ENCODE measurements at regions not wholly inside any gene's neighbourhood (a gene's known extent, or its start where the extent isn't known, plus 50 kb on each side); places are given as distances from the start of the nearest gene placed in this dataset.
A peak's percentile ranks its signal among the peaks of the same experiment; 100 is the strongest.
"Not testable (repeated sequence)": the region's sequence is repeated elsewhere in the genome, so short reads cannot be mapped to it uniquely, and the experiment has no call there.

DNA sequence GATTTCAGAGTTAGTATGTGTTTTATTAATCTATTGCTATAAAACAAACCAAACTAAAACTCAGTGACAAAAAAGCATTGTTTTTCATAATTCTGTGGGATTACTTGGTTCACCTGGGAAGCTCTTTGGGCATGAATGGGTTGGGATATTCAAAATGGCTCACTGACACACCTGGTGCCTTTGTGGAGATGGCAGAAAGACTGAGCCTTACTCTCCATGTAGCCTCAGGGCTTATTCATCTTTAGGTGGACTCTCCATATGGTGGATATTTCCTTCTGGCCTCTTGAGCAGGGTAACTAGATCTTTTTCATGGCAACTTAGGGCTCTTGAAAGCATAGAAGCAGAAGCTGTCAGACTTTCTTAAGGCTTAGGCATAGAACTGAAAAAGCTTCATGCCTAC lies 1102.8 kb upstream of the SEL1L start:
- DNase-seq: no peak

DNA sequence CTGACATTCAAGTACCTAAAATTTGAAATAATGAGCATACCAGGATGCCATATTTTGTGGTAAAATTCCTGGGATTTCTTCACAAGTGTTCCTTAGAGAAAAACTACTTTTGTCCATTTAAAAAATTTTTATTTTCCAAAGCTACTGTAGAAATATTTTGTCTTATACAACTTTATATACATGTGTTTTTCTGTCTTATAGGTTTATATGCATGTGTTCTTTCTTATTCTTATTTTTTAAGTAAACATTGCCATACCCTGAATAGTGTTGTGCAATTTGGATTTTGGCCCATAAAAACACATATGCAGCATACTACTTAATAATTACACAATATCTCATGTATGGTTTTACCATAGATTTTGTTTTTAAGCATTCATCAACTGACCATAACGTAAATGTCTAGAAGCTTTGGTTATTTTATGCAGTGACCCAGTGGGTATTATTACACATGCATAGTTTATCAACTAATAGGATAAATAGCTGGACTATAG lies 1107.4 kb upstream of the SEL1L start:
- DNase-seq: no peak

- peak; percentile 2 for DNase-seq
Measured at GRCh38 chr14:82642425-82642824, 1108.8 kb upstream of the SEL1L start.

DNA sequence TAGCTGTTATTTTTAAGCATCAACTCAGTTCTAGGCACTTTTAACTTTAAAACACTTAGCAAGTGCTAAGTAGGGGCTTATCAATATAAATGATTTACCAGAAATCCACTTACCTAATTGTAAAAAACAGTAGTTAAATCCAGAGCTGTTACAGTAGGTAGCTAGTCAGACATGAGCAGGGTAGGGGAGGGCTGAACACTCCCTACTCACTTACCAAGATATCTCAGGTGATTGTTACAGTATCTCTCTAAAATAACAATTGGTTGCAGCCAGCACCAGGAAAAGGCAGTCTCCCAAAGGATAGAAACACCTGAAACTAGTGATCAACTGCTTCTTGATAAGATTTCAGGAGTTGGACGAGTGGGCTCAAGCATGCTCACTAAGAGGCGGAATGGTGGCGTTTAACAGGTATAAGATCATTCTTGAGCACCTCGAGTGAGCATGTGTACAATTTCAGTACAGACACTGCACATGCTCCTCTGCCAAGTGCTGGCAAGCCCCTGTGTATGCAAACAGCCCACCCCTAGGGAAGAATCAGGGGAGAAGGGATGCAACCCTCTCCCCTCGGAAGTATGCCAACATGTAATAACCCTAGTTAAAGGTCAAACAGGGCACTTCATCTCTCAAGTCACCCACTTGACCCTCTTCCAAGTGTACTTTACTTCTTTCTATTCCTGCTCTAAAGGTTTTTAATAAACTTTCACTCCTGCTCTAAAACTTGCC lies 1113.6 kb upstream of the SEL1L start:
- no peak for DNase-seq

DNA sequence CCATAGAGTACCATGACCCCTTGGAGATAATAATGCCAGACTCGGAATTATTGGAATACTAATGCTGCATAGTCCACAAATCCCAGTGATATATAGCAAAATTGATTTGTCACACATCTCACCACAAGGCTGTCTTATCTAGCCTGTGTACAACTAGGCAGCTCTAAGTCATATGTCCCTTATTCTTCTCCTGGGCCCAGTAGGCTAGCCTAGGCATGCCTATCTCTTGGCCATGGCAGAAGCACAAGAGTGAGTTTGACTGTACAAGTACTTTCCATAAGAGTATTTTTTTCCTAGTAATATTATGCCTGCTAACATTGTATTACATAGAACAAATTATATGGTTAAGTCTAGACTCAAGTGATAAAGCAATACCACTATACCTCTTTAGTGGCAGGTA lies 1122.1 kb upstream of the SEL1L start:
- no peak for DNase-seq

GRCh38 chr14:82657186-82657675 lies 1123.6 kb upstream of the SEL1L start:
- no peak for DNase-seq

DNA sequence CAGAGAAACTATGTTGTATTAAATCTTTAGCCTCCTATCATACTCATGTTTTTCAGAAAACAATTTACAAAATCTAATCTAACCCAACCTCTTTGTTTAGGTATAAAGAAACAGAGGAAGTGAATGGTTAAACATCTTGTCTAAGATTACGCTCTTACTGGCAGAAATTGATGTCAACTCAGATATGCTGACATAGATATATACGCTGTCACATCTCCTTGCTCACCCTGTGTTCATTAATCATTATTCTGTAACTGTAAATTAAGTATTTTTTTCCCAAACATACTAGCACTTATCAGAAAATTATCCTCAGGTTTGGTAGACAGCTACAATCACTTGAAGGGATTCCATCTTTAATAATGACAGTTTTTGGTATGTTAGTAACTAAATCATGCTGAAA lies 1127.6 kb upstream of the SEL1L start:
- no peak for DNase-seq

DNA sequence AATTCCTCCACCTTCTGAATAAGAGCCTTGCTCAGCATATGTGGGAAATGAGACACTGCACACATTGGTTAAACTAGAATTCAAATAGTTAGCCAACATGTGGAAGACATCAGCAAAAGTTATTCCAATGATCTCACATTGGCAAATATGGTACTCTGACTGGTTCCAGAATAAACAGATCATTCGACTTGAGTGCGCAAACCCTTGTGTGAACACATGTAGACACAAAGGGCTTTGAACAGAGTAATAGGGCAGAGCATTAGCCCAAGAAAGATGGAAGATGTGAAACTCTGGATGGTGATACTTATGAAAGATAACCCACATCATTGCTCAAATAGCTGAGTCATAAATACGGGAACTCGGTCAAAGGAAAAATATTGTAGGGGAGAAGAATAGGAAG lies 1133.4 kb upstream of the SEL1L start:
- DNase-seq: no peak

DNA sequence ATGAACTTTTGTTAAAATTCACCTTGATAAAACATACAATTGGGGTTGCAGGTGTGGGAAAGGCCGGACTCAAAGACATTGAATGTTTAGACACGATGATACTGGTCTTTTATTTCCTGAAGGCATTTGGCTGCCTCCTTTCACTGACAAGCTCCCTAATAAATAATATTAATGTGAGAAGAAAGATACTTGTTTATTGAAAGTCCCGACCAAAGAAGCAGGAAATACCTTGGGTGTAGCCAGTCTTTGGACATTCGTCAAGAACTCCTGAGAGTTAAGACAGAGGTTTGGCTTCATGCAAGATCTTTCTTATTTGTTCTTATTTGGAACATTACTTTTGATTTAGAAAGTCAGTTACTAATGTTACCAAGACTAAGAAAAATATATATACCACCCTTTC lies 1133.8 kb upstream of the SEL1L start:
- no peak for DNase-seq

DNA sequence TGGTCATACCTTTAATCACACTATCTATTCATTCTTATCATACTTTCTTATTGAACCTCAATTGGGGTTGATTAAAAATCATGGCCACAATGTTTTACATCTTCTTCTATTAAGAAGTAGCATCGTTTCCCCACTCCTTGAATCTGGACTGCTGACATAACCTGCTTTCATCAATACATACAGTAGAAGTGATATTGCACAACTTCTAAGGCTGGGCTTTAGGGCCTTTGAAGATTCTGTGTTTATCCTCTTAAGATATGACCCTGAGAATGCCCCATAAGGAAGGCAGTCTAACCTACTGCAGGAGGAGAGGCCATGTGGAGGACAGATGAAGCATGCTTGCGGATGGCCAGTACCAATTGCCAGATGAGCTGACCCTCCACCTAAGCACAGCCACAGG lies 1142.8 kb upstream of the SEL1L start:
- no peak for DNase-seq

- no peak for DNase-seq
Measured at GRCh38 chr14:82689948-82690347, 1156.3 kb upstream of the SEL1L start.

- DNase-seq: not testable (repeated sequence)
Measured at GRCh38 chr14:82691191-82691590, 1157.5 kb upstream of the SEL1L start.

DNA sequence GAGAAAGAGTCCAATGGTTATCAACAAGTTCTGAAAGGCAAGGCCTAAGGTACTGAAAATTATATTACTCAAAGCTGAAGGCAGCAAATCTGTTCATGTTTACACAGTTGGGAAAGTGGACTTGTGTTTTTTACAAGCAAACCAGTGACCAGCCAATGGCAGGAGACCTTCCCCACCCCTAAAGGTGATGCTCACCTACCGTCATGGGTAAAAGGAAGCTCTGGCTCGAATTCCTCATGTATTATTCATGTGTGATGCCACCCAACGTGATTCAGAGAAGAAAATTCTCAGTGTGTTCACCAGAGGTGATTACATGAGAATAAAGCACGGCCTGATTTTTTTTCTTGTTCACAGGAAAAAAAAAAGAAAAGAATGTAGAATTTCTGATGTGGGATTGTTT lies 1161.2 kb upstream of the SEL1L start:
- no peak for DNase-seq

- no peak for DNase-seq
Measured at GRCh38 chr14:82704218-82704617, 1170.6 kb upstream of the SEL1L start.

DNA sequence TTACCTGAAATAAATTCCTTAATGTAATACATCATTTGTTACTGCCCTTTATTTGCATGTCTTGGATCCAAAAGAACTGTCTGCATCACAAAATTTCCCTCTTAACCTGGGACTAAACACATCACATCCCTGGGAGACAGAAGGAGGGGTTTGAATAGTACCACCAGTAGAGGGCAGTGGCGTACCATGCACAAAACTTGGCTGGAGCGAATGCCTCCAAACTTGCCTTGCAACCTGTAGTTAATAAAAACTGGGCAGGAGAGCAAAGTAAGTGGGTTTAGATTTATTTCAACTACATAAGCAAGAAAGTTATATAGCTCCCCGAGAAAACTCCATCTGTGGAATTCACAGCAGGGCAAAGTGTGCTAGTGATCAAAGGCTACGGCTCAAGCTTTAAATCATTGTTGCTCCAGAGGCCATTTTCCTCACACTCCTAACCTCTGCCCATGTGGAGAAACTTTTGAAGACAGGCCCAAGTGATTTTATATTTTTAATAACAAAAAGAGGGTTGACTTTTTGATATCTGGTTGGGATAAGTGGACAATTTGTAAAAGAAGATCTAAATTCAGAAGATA lies 1176.7 kb upstream of the SEL1L start:
- peak; percentile 1 for DNase-seq

DNA sequence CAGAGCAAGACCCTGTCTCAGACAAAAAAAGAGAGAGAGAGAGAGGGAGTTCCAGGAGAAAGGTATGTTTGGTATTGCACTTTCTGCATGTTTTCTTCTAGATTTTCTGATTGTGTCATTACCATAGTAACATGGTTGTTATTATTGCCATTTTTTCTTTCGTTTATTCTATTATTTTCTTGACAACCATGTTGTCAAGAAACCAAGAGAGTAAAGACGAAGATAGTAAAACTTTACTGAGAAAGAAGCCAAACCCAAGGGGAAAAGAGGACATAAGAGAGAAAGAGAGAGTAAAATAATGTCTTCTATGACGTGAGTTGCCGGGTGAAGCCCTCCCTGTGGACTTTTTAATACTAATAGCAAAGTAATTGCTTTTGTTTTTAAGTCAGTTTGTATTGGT lies 1186.0 kb upstream of the SEL1L start:
- DNase-seq: no peak

- DNase-seq: no peak
Measured at GRCh38 chr14:82720431-82720830, 1186.8 kb upstream of the SEL1L start.

GRCh38 chr14:82720946-82721345 lies 1187.3 kb upstream of the SEL1L start:
- no peak for DNase-seq

DNA sequence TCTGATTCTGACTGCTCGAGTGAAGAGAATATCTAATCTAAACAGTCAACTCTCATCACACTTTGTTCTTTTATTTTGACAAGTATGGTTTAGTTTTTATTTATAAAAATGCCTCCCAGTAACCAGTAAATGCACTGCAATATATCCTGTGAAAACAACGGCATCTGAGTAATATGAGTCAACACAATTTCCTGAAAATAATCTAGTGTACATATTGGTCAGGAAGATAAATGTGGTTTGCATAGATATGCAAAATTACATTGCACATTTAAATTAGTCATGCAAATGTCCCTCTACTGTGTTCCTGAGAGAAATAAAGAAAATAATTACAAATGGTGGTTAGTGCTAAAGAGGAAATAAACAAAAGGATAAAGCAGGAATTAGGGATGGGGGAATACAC lies 1190.7 kb upstream of the SEL1L start:
- no peak for DNase-seq

- no peak for DNase-seq
Measured at GRCh38 chr14:82725213-82725612, 1191.6 kb upstream of the SEL1L start.

DNA sequence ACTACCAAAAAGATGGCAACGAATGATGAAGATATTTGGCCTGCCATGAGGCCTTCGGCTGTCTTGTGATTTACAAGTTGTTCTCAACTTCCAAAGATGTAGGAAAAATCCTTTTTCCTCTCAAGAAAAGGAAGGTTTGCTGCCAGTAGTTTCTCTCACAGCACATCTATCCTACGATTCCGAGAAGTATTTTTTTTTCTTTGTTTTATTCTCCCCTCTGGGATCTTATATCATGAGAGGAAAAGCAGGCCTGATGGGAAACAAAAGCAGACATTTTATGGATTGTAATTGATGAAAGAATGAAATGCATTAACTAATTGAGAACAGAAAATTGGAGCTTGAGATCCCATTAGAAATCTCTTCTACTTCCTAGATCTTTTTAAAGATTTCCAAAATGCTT lies 1197.9 kb upstream of the SEL1L start:
- no peak for DNase-seq

DNA sequence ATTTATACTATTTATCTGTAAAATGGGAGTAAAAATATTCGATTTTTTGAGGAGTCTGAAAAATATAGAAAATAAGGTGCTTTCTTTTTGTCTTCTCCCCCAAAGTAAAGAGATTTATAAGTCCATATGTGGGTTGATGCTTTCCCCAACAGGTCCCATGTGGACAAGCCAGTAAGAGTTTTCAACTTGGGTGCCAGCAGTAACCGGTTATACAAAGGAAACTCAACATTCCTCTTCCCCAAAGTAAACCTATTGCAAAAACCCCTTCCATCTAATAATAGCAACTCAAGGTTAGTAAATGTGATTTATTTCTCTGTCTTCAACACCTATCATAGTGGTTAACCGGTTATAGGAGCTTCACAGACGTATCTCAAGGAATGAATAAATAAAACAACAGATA lies 1206.9 kb upstream of the SEL1L start:
- no peak for DNase-seq

DNA sequence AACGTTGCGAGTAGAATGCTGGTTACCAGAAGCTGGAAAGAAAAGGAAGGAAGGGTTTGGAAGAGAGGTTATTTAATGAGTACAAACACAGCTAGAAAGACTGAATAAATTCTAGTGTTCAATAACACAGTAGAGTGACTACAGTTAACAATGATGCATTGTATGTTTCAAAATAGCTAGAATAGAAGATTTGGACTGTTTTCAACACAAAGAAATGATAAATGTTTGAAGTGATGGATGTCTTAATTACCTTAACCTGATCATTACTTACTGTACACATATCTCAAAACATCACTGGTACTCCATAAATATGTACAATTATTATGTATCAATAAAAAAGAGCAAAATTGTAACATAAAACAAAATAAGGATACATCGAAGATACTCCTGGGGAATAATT lies 1221.8 kb upstream of the SEL1L start:
- no peak for DNase-seq

DNA sequence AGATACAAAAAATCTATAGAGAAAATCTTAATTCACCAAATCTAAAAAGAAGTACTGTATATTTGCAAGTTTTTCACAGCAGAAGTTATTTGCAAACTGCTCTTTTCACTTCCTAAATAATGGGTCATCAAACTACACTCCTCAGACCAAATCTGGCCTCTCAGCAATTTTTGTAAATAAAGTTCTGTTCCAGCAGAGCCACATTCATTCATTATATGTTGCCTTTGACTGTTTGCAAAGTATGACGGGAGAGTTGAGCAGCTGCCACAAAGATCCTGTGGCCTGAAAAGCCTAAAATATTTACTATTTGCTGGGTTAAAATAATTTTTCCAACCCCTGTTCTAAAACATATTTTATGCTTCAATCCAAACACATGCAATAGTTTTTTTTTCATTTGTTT lies 1222.3 kb upstream of the SEL1L start:
- no peak for DNase-seq

- DNase-seq: no peak
Measured at GRCh38 chr14:82757776-82758175, 1224.1 kb upstream of the SEL1L start.

Data from stimulated activated CD4-positive, alpha-beta T cell treated with anti-CD3 and anti-CD28 coated beads, Interleukin-4, amount 100 ng/mL, for 1 hour (primary cell).